ENCODE measurements at regions not wholly inside any gene's neighbourhood (a gene's known extent, or its start where the extent isn't known, plus 50 kb on each side); places are given as distances from the start of the nearest gene placed in this dataset.

DNA sequence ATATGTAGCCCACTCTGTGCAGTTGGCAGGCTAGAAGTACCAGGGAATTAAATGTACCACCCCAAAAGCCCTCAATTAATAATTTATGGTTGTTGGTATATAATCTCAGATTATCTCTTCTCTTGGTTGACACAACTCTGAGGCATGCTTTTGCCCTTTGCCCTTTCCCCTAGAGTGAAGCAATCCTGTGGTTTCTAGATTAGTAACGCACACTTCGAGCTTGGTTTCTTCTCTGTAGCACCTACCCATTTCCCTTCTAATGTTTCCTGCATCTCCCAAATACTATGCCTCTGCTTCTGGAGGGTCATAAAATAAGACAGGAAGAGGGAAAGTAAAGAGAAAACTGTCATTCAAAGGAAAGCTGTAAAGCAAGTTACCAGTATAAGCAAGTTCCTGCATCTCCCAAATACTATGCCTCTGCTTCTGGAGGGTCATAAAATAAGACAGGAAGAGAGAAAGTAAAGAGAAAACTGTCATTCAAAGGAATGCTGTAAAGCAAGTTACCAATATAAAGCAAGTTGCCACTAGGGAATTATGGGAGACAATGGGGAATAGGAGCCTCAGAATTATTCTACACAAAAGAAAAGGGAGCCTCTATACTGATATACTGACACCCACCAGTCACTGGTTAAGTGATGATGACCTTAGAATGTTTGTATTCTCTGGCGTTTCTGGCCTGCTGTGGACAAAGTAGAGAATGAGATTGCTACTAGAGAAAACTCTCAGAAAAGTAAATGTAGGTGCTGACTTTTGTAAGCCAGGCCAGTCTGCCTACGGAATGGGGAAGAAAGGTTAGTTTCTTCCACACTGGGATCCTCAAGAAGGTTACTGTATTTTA is 862.6 kb upstream of the MAN1A1 start:
- DNase-seq: no peak

- no peak for DNase-seq
These were observed 853.3 kb upstream of the MAN1A1 start for GRCh38 chr6:120202878-120203277.

DNA sequence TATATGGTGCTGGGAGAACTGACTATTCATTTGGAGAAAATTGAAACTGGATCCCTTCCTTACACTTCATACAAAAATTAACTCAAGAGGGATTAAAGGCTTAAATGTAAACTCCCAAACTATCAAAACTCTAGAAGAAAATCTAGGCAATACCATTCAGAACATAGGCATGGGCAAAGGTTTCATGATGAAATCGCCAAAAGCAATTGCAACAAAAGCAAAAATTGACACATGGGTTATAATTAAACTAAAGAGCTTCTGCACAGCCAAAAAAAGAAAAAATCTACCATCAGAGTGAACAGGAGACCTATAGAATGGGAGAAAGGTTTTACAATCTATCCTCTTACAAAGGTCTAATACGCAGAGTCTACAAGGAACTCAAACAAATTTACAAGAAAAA is 851.3 kb upstream of the MAN1A1 start:
- no peak for DNase-seq

GRCh38 chr6:120198033-120198432 is 848.5 kb upstream of the MAN1A1 start:
- no peak for DNase-seq

DNA sequence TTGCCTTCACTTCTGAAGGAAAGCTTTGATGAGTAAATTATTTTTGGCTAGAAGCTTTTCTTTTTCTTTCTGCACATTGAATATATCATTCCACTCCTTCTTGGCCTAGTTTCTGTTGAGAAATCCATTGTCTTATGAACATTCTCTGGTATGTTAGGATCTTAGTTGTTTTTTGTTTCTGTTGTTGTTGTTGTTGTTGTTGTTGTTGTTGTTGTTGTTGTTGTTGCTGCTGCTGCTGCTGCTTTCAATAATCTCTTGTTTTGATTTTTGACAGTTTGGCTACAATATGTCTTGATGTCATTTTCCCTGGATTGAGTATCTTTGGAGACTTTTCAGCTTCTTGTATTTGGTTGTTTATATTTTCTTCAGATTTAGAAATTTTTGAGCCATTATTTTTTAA is 836.5 kb upstream of the MAN1A1 start:
- DNase-seq: no peak

- no peak for DNase-seq
These were observed 823.7 kb upstream of the MAN1A1 start for GRCh38 chr6:120173250-120173649.

- no peak for DNase-seq
These were observed 815.0 kb upstream of the MAN1A1 start for GRCh38 chr6:120164531-120164930.

DNA sequence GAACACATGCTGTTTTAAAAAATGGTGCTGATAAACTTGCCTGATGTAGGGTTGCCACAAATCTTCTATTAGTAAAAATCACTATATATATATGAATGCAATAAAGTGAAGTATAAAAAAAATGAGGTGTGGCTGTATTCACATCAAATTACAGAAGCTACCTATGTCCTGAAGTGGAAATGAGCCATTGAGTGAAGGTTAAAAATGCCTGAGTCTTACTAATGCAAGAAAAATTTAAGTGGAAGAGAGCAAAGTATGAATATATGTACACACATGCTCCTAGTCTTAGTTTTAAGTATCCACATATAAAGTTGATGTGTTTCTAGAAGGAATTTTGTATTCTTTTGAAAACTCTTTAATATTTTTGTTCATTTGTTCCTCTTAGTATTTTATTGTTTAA is 808.3 kb upstream of the MAN1A1 start:
- no peak for DNase-seq

GRCh38 chr6:120147071-120147871 is 797.7 kb upstream of the MAN1A1 start:
- no peak for DNase-seq

- no peak for DNase-seq
These were observed 792.0 kb upstream of the MAN1A1 start for GRCh38 chr6:120141601-120142000.

DNA sequence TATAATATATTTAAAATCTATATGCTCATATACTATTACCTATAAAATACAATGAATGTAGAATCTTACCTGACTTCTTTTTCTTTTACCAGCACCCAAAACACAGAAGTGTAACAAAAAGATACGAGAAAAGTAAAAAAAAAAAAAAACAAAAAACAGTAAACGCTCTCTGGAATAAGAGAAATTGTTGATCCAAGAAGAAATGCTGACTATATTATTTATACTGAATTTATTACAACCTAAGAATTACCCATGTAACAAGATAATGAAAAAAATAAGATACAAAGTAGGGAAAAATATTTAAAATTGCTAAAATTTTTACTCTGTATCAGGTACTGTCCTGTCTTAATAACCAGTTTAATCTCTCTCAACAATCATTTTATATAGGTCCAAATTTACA is 787.9 kb upstream of the MAN1A1 start:
- no peak for DNase-seq

- no peak for DNase-seq
These were observed 779.7 kb upstream of the MAN1A1 start for GRCh38 chr6:120129228-120129627.

DNA sequence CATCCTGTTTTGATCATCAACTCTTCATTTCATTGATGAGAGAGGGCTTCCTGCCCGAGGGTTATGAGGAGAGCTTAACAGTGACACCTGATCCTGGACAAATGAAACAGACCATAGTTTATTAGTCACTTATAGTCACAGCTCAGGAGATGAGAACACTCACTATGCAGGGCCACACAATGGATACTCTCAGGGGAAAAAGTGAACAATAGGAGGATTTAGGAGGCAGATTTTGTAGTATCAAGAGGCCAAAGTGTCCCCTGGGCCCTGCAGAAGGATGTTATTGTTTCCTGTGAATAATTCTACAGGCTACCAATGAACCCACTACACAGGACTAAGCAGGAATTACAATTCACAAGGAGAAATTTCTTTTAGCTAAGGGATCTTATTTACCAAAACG is 772.8 kb upstream of the MAN1A1 start:
- no peak for DNase-seq

GRCh38 chr6:120116343-120116742 is 766.8 kb upstream of the MAN1A1 start:
- no peak for DNase-seq

DNA sequence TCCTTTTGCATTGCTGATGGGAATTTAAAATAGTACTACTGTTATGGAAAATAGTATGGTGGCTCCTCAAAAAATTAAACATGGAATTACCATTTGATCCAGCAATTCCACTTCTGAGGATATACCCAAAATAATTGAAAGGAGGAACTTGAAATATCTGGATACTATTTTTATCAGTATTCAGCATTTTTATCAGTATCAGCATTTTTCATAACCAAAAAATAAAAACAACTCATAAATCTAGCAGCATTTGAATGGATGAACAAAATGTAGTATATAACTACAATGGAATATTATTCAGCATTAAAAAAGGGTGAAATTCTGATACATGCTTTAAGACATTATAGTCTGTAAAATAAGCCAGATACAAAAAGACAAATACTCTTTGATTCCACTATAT is 763.4 kb upstream of the MAN1A1 start:
- no peak for DNase-seq

GRCh38 chr6:120111001-120111400 is 761.4 kb upstream of the MAN1A1 start:
- no peak for DNase-seq

DNA sequence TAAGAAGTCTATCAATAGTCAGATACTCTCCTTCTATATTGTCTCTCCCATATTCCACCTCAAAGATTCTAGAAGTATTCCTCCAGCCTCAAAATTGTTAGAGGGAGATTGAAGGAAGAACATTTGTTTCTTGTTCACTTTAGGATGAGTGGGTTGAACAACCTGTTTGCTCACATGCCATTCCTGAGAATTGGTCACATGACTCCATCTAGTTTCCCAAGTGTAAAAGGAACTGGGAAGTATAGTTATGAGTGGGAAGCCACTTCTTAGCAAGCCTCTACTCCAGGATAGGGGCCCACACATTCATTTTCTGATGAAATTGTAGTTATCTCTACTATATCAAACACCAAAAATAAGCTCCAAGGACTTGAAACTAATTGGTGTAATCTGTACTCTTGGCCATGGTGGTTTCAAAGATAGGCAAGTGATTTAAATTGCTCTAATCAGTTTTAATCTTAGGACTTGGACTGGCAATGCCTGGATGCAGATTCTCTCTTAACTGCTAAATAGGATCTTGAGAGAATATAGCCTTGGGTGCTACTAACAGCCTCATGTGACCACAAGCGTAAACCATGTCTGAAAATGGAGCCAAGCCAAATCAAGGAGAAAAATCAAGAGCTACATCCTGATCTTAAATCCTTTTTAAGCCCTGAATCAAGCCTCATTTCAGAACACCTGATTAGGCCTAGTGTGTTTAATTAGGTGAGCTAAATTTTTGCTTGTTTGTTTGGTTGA is 758.7 kb upstream of the MAN1A1 start:
- DNase-seq: no peak

- DNase-seq: no peak
These were observed 754.1 kb upstream of the MAN1A1 start for GRCh38 chr6:120103618-120104017.

GRCh38 chr6:120096696-120097260 is 747.2 kb upstream of the MAN1A1 start:
- no peak for DNase-seq

DNA sequence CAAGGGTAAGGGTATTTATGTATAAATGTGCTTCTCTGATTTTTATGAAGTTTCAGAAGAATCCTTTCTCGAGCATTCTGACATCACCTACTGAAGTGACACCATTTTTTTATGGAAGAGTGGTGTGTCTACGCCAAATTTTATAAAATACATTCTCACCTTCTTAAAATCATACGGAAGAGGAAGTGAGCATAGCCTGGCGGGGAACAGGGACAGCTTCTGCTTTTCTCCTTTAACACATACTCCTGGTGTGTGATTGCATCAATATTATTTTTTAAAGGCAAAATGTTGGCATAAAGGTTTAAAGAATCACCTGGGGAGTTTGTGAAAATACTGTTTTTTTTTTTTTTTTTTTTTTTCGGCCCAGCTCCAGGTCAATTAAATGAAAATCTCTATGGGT is 733.6 kb upstream of the MAN1A1 start:
- no peak for DNase-seq

GRCh38 chr6:120077489-120077888 is 727.9 kb upstream of the MAN1A1 start:
- DNase-seq: no peak

DNA sequence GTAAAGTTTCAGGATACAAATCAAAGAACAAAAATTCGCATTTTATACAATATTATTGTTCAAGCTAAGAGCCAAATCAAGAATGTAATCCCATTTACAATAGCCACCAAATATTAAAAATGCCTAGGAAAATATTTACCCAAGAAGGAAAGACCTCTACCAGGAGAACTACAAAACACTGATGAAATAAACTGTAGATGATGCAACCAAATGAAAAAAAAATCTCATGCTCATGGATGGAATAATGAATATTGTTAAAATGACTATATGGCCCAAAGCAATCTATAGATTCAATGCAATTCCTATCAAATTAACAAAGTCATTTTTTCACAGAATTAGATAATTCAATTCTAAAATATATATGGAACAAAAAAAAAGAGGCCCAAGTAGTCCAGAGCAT is 708.8 kb upstream of the MAN1A1 start:
- DNase-seq: no peak

GRCh38 chr6:120056085-120056484 is 706.5 kb upstream of the MAN1A1 start:
- no peak for DNase-seq

Data from activated effector memory CD4-positive, alpha-beta T cell treated with Interleukin-2 at 50 U/mL for 16 hours (primary cell).